Nephron (organoid): ENCODE measurements at regions not wholly inside any gene's neighbourhood (a gene's known extent, or its start where the extent isn't known, plus 50 kb on each side); places are given as distances from the start of the nearest gene placed in this dataset.

Experiments
- H3K27ac Mint-ChIP-seq, 3 experiments: 2 replicates each; pipeline ENCODE4 v1.8.0; 2020; ENCODE audit warnings: mixed read lengths in 3 of 3, mild to moderate bottlenecking in 2 of 3, moderate library complexity in 1 of 3
- H3K27me3 Mint-ChIP-seq: 2 replicates; pipeline ENCODE4 v1.8.0; 2021; ENCODE audit warnings: low read depth, mild to moderate bottlenecking, moderate library complexity, mixed read lengths
- H3K36me3 Mint-ChIP-seq: 2 replicates; pipeline ENCODE4 v1.8.0; 2020; ENCODE audit warnings: low read depth, mixed read lengths
- H3K4me1 Mint-ChIP-seq: 2 replicates; pipeline ENCODE4 v1.8.0; 2020; ENCODE audit warnings: mixed read lengths
- H3K4me3 Mint-ChIP-seq, 3 experiments: 2 replicates each; pipeline ENCODE4 v1.8.0; 2020; ENCODE audit warnings: mild to moderate bottlenecking in 3 of 3, mixed read lengths in 3 of 3, moderate library complexity in 2 of 3
- H3K9me3 Mint-ChIP-seq: 2 replicates; pipeline ENCODE4 v1.8.0; 2020; ENCODE audit warnings: mixed read lengths
- CTCF ChIP-seq, 3 experiments: fragments of 200-600 bp; sonication (generic); IDR thresholded peaks; one replicate each; pipeline ENCODE4 v1.5.0; 2021; ENCODE audit warnings: antibody characterized with exemption in 3 of 3; ENCODE audit not compliant: unreplicated experiment in 3 of 3

GRCh38 chr3:157695586-157695985 lies 192.4 kb upstream of the VEPH1 start:
- H3K9me3 Mint-ChIP-seq, result peaks cover 3% of the 10 kb centered on the region
- no peaks in the 10 kb centered on the region for H3K36me3 Mint-ChIP-seq
- H3K27me3 Mint-ChIP-seq, result no peaks in the 10 kb centered on the region
- no peak overlapping the region for H3K4me3 Mint-ChIP-seq
- no peak for TF ChIP-seq CTCF (IDR thresholded peaks at IDR 0.05; ENCODE audit: unreplicated experiment in 3 of 3)
- no peak overlapping the region for H3K27ac Mint-ChIP-seq
- no peaks in the 10 kb centered on the region for H3K4me1 Mint-ChIP-seq

GRCh38 chr3:157695103-157695502 lies 191.9 kb upstream of the VEPH1 start:
- Mint-ChIP-seq H3K36me3 (no peaks in the 10 kb centered on the region), H3K4me3 (no peak overlapping the region), H3K27ac (no peak overlapping the region), H3K9me3 (peaks cover 3% of the 10 kb centered on the region), H3K27me3 (no peaks in the 10 kb centered on the region), H3K4me1 (no peaks in the 10 kb centered on the region)
- TF ChIP-seq CTCF (IDR thresholded peaks at IDR 0.05; ENCODE audit: unreplicated experiment in 3 of 3), result no peak

- Mint-ChIP-seq H3K4me1 (no peaks in the 10 kb centered on the region), H3K27me3 (no peaks in the 10 kb centered on the region), H3K9me3 (peaks cover 5% of the 10 kb centered on the region), H3K4me3 (no peak overlapping the region), H3K27ac (no peak overlapping the region), H3K36me3 (no peaks in the 10 kb centered on the region)
- TF ChIP-seq CTCF (IDR thresholded peaks at IDR 0.05; ENCODE audit: unreplicated experiment in 3 of 3), result no peak
Observed at GRCh38 chr3:157693762-157694161, 190.5 kb upstream of the VEPH1 start.

- H3K27ac Mint-ChIP-seq, result no peak overlapping the region
Observed at GRCh38 chr3:157692468-157692867, 189.3 kb upstream of the VEPH1 start.

GRCh38 chr3:157683668-157684067 lies 180.5 kb upstream of the VEPH1 start:
- Mint-ChIP-seq H3K36me3 (no peaks in the 10 kb centered on the region), H3K4me1 (no peaks in the 10 kb centered on the region), H3K4me3 (no peak overlapping the region), H3K27ac (no peak overlapping the region), H3K27me3 (no peaks in the 10 kb centered on the region), H3K9me3 (peaks cover 29% of the 10 kb centered on the region)
- TF ChIP-seq CTCF (IDR thresholded peaks at IDR 0.05; ENCODE audit: unreplicated experiment in 3 of 3), result no peak

More at GRCh38 chr3:157692468-157692867, 189.3 kb upstream of the VEPH1 start:
- H3K36me3 Mint-ChIP-seq, result no peaks in the 10 kb centered on the region
- H3K27me3 Mint-ChIP-seq, result no peaks in the 10 kb centered on the region
- peaks cover 14% of the 10 kb centered on the region for H3K9me3 Mint-ChIP-seq
- no peak for TF ChIP-seq CTCF (IDR thresholded peaks at IDR 0.05; ENCODE audit: unreplicated experiment in 3 of 3)
- H3K4me1 Mint-ChIP-seq, result no peaks in the 10 kb centered on the region
- no peak overlapping the region for H3K4me3 Mint-ChIP-seq

- Mint-ChIP-seq H3K9me3 (no peaks in the 10 kb centered on the region), H3K36me3 (no peaks in the 10 kb centered on the region), H3K4me3 (no peak overlapping the region), H3K4me1 (peaks cover 14% of the 10 kb centered on the region), H3K27me3 (no peaks in the 10 kb centered on the region), H3K27ac (no peak overlapping the region)
- no peak for TF ChIP-seq CTCF (IDR thresholded peaks at IDR 0.05; ENCODE audit: unreplicated experiment in 3 of 3)
Observed at GRCh38 chr3:157672061-157672460, 168.8 kb upstream of the VEPH1 start.
